K562 (cell line): ENCODE measurements at regions not wholly inside any gene's neighbourhood (a gene's known extent, or its start where the extent isn't known, plus 50 kb on each side); places are given as distances from the start of the nearest gene placed in this dataset.

Experiments used
- CTCF ChIP-seq, 3 experiments: IDR thresholded peaks in 2 of 3; conservative IDR thresholded peaks in 1 of 3; 2 replicates each; pipeline ENCODE4 v1.5.1; 2011 to 2012; ENCODE audit warnings: low read length in 3 of 3, mild to moderate bottlenecking in 3 of 3, control low read depth in 2 of 3, improper control_type of control experiment in 1 of 3, inconsistent platforms in 1 of 3, low read depth in 1 of 3, mixed read lengths in 1 of 3, moderate library complexity in 1 of 3; ENCODE audit not compliant: insufficient read depth in 2 of 3
- DEAF1 ChIP-seq: fragments of 450-650 bp; formaldehyde crosslinking; IDR thresholded peaks from 2 replicates; pipeline ENCODE4 v1.4.0; 2020; ENCODE audit warnings: mild to moderate bottlenecking, moderate library complexity
- GTF2A2 ChIP-seq: IDR thresholded peaks from 2 replicates; pipeline ENCODE4 v1.6.1; 2016; ENCODE audit warnings: mild to moderate bottlenecking, missing genetic modification characterization, missing compliant biosample characterization
- L3MBTL2 ChIP-seq: fragments of 450-650 bp; IDR thresholded peaks from 2 replicates; pipeline ENCODE4 v1.6.1; 2016; ENCODE audit warnings: mild to moderate bottlenecking, moderate library complexity
- MYNN ChIP-seq, 2 experiments: sonication (generic); formaldehyde crosslinking in 1 of 2; IDR thresholded peaks; 2 replicates each; pipeline versions ENCODE4 v1.5.0 to v1.6.1; 2016 to 2020; ENCODE audit warnings: antibody characterized with exemption in 1 of 2, missing genetic modification reagents in 1 of 2
- RAD21 ChIP-seq, 2 experiments: fragments of 250-450 bp in 1 of 2; fragments of 450-650 bp in 1 of 2; sonication (Bioruptor Pico) in 1 of 2; formaldehyde crosslinking in 1 of 2; IDR thresholded peaks in 1 of 2; conservative IDR thresholded peaks in 1 of 2; 2 replicates each; pipeline versions ENCODE4 v1.4.0 to v1.8.0; 2020 to 2022; ENCODE audit warnings: mild to moderate bottlenecking in 2 of 2, moderate library complexity in 1 of 2
- STAG1 ChIP-seq: sonication (generic); formaldehyde crosslinking; IDR thresholded peaks from 2 replicates; pipeline ENCODE4 v1.5.0; 2020; ENCODE audit warnings: missing genetic modification reagents, borderline replicate concordance
- TAF7 ChIP-seq: fragments of 450-650 bp; IDR thresholded peaks from 2 replicates; pipeline ENCODE4 v1.6.1; 2016; ENCODE audit warnings: missing genetic modification characterization, missing compliant biosample characterization
- ZBTB11 ChIP-seq, 3 experiments: fragments of 200-800 bp in 1 of 3; fragments of 250-450 bp in 1 of 3; fragments of 450-650 bp in 1 of 3; sonication (Bioruptor Pico) in 1 of 3; sonication (Bioruptor generic) in 1 of 3; formaldehyde crosslinking in 1 of 3; IDR thresholded peaks; 2 replicates each; pipeline versions ENCODE4 v1.6.1 to v1.8.0; 2016 to 2022; ENCODE audit warnings: mild to moderate bottlenecking in 2 of 3, missing genetic modification characterization in 2 of 3, missing compliant biosample characterization in 1 of 3, moderate library complexity in 1 of 3
- ZEB2 ChIP-seq: fragments of 450-650 bp; IDR thresholded peaks from 2 replicates; pipeline ENCODE4 v1.6.1; 2016
- ZNF75A ChIP-seq: fragments of 450-650 bp; formaldehyde crosslinking; IDR thresholded peaks from 2 replicates; pipeline ENCODE4 v1.4.0; 2020; ENCODE audit warnings: mild to moderate bottlenecking
- ZZZ3 ChIP-seq: fragments of 450-650 bp; IDR thresholded peaks from 2 replicates; pipeline ENCODE4 v1.6.1; 2016; ENCODE audit warnings: antibody characterized with exemption, mild to moderate bottlenecking, moderate library complexity
- TF ChIP-seq, protein P1 (sequence below): fragments of 450-650 bp; IDR thresholded peaks from 2 replicates; pipeline ENCODE4 v1.6.1; 2017; ENCODE audit warnings: mild to moderate bottlenecking, moderate library complexity
- TF ChIP-seq, protein P2 (sequence below), 2 experiments: IDR thresholded peaks in 1 of 2; conservative IDR thresholded peaks in 1 of 2; 2 replicates each; pipeline ENCODE4 v1.6.1; 2016; ENCODE audit warnings: low read depth in 2 of 2, mild to moderate bottlenecking in 1 of 2, missing compliant biosample characterization in 1 of 2, missing genetic modification characterization in 1 of 2, moderate library complexity in 1 of 2

GRCh38 chr1:222095606-222096475, 354.0 kb upstream of the DUSP10 start (continued):
- TF ChIP-seq RAD21 (CRISPR knock-in tag; conservative IDR thresholded peaks at IDR 0.05 in 1 of 2, IDR thresholded peaks at IDR 0.05 in 1 of 2) (peak; percentile 57 to 62), ZNF75A (no peak), ZZZ3 (no peak), ZBTB11 (CRISPR knock-in tag; IDR thresholded peaks at IDR 0.05) (no peak), ZEB2 (no peak), CTCF (IDR thresholded peaks at IDR 0.05 in 2 of 3, conservative IDR thresholded peaks at IDR 0.05 in 1 of 3; ENCODE audit: insufficient read depth in 2 of 3, low read depth in 1 of 3, low read length in 3 of 3) (peak; percentile 67 to 92 (median 78)), L3MBTL2 (no peak), STAG1 (CRISPR knock-in tag) (0 out of 2 replicates have a peak, but pooled peaks have one; percentile 18), DEAF1 (CRISPR knock-in tag) (peak; percentile 41; the same call in 1 of the 2 replicates), TAF7 (tag) (no peak), GTF2A2 (tag) (no peak), MYNN (IDR thresholded peaks at IDR 0.05) (no peak), MYNN (CRISPR knock-in tag; IDR thresholded peaks at IDR 0.05) (no peak)
- TF ChIP-seq, protein P1, sequence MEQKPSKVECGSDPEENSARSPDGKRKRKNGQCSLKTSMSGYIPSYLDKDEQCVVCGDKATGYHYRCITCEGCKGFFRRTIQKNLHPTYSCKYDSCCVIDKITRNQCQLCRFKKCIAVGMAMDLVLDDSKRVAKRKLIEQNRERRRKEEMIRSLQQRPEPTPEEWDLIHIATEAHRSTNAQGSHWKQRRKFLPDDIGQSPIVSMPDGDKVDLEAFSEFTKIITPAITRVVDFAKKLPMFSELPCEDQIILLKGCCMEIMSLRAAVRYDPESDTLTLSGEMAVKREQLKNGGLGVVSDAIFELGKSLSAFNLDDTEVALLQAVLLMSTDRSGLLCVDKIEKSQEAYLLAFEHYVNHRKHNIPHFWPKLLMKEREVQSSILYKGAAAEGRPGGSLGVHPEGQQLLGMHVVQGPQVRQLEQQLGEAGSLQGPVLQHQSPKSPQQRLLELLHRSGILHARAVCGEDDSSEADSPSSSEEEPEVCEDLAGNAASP, result no peak
- TF ChIP-seq, protein P2, sequence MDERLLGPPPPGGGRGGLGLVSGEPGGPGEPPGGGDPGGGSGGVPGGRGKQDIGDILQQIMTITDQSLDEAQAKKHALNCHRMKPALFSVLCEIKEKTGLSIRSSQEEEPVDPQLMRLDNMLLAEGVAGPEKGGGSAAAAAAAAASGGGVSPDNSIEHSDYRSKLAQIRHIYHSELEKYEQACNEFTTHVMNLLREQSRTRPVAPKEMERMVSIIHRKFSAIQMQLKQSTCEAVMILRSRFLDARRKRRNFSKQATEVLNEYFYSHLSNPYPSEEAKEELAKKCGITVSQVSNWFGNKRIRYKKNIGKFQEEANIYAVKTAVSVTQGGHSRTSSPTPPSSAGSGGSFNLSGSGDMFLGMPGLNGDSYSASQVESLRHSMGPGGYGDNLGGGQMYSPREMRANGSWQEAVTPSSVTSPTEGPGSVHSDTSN (CRISPR knock-in tag; IDR thresholded peaks at IDR 0.05; ENCODE audit: low read depth), result no peak
- TF ChIP-seq, protein P2 (tag; conservative IDR thresholded peaks at IDR 0.05; ENCODE audit: low read depth), result no peak
